ENCODE measurements at regions not wholly inside any gene's neighbourhood (a gene's known extent, or its start where the extent isn't known, plus 50 kb on each side); places are given as distances from the start of the nearest gene placed in this dataset.

DNA sequence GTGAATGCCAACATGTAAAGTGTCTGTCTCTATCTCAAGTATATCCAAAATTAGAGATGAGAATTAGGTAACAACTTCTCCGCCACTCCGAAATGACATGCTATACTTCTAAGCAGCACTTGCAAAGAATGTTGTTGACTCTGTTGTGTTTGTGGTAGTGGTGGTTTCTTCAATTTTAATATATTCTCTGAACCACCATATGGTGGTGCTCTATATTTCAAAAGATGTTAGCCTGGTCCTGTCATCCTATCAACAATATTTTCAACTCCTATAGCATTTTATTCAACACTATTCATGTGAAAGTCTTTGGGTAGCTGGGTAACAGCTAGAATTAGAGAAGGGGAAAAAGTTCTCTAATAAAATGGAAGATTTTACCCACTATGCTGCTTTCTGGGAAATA, 1622.8 kb upstream of the IGFBP7 start:
- no peak overlapping the region for H3K23ac ChIP-seq (ENCODE audit: low read length)
- H3K79me1 ChIP-seq (ENCODE audit: low read length): peaks cover 2% of the 10 kb centered on the region
- no peaks in the 10 kb centered on the region for H3K27me3 ChIP-seq (ENCODE audit: insufficient read depth, low read length)
- H3K9me3 ChIP-seq (ENCODE audit: insufficient read depth, low read depth, low read length): no peaks in the 10 kb centered on the region
- no peak overlapping the region for H2BK12ac ChIP-seq (ENCODE audit: low read length)
- no peak overlapping the region for H3K14ac ChIP-seq (ENCODE audit: low read length)
- no peaks in the 10 kb centered on the region for H3K4me1 ChIP-seq (ENCODE audit: control insufficient read depth in 1 of 2, insufficient read depth in 2 of 2, low read length in 2 of 2)
- no CpG with 5 or more reads among the region's 2 CpGs for WGBS (ENCODE audit: extremely low coverage, insufficient coverage, insufficient read length)
- no peak overlapping the region for H2BK120ac ChIP-seq (ENCODE audit: insufficient read depth, low read length, poor library complexity)
- no peaks in the 10 kb centered on the region for H3K36me3 ChIP-seq (ENCODE audit: control insufficient read depth in 1 of 2, insufficient read depth in 2 of 2, low read length in 2 of 2)
- H4K91ac ChIP-seq (ENCODE audit: low read depth, low read length): no peak overlapping the region
- no peak overlapping the region for H3K27ac ChIP-seq (ENCODE audit: low read depth, low read length)
- no peak overlapping the region for H4K8ac ChIP-seq (ENCODE audit: low read depth, low read length)
- H4K12ac ChIP-seq (ENCODE audit: low read depth, low read length): no peak overlapping the region
- H3K9ac ChIP-seq (ENCODE audit: low read length): no peak overlapping the region
- H3K79me2 ChIP-seq (ENCODE audit: control insufficient read depth, insufficient read depth, low read length, poor library complexity): no peaks in the 10 kb centered on the region
- H2BK5ac ChIP-seq (ENCODE audit: low read depth, low read length, poor library complexity): no peak overlapping the region
- no peak for DNase-seq
- no peak overlapping the region for H2AFZ ChIP-seq (ENCODE audit: insufficient read depth, low read length, poor library complexity)
- no peak overlapping the region for H3K4me3 ChIP-seq (ENCODE audit: low read depth, low read length)
- no peak overlapping the region for H3K4ac ChIP-seq (ENCODE audit: low read depth, low read length)
- no peak overlapping the region for H3K4me2 ChIP-seq (ENCODE audit: low read length)
- no peak overlapping the region for H2AK5ac ChIP-seq (ENCODE audit: low read length)
- H3K18ac ChIP-seq (ENCODE audit: low read length): no peak overlapping the region

GRCh38 chr4:58723954-58724353, 1613.8 kb upstream of the IGFBP7 start:
- Histone ChIP-seq H3K36me3 (ENCODE audit: control insufficient read depth in 1 of 2, insufficient read depth in 2 of 2, low read length in 2 of 2) (peaks cover 0 to 4% of the 10 kb centered on the region in 2 experiments), H2AK5ac (ENCODE audit: low read length) (no peak overlapping the region), H3K27ac (ENCODE audit: low read depth, low read length) (no peak overlapping the region), H3K4me1 (ENCODE audit: control insufficient read depth in 1 of 2, insufficient read depth in 2 of 2, low read length in 2 of 2) (no peaks in the 10 kb centered on the region), H4K91ac (ENCODE audit: low read depth, low read length) (no peak overlapping the region), H3K14ac (ENCODE audit: low read length) (no peak overlapping the region), H3K4me2 (ENCODE audit: low read length) (no peak overlapping the region), H3K79me2 (ENCODE audit: control insufficient read depth, insufficient read depth, low read length, poor library complexity) (no peaks in the 10 kb centered on the region), H3K27me3 (ENCODE audit: insufficient read depth, low read length) (no peaks in the 10 kb centered on the region), H2BK12ac (ENCODE audit: low read length) (no peak overlapping the region), H3K18ac (ENCODE audit: low read length) (no peak overlapping the region), H2BK120ac (ENCODE audit: insufficient read depth, low read length, poor library complexity) (no peak overlapping the region), H2BK5ac (ENCODE audit: low read depth, low read length, poor library complexity) (no peak overlapping the region), H3K9ac (ENCODE audit: low read length) (no peak overlapping the region), H4K8ac (ENCODE audit: low read depth, low read length) (no peak overlapping the region), H4K12ac (ENCODE audit: low read depth, low read length) (no peak overlapping the region), H3K4me3 (ENCODE audit: low read depth, low read length) (no peak overlapping the region), H3K9me3 (ENCODE audit: insufficient read depth, low read depth, low read length) (peaks cover 3% of the 10 kb centered on the region), H3K79me1 (ENCODE audit: low read length) (no peaks in the 10 kb centered on the region), H2AFZ (ENCODE audit: insufficient read depth, low read length, poor library complexity) (no peak overlapping the region), H3K4ac (ENCODE audit: low read depth, low read length) (no peak overlapping the region), H3K23ac (ENCODE audit: low read length) (no peak overlapping the region)
- no peak for DNase-seq
- WGBS (ENCODE audit: extremely low coverage, insufficient coverage, insufficient read length): no CpG with 5 or more reads among the region's 15 CpGs

GRCh38 chr4:58711039-58711438, 1600.9 kb upstream of the IGFBP7 start:
- no peak overlapping the region for H3K27ac ChIP-seq (ENCODE audit: low read depth, low read length)
- no peaks in the 10 kb centered on the region for H3K79me1 ChIP-seq (ENCODE audit: low read length)
- H3K36me3 ChIP-seq (ENCODE audit: control insufficient read depth in 1 of 2, insufficient read depth in 2 of 2, low read length in 2 of 2): no peaks in the 10 kb centered on the region
- H2BK12ac ChIP-seq (ENCODE audit: low read length): no peak overlapping the region
- no peak overlapping the region for H4K12ac ChIP-seq (ENCODE audit: low read depth, low read length)
- no peak overlapping the region for H4K8ac ChIP-seq (ENCODE audit: low read depth, low read length)
- H2AFZ ChIP-seq (ENCODE audit: insufficient read depth, low read length, poor library complexity): no peak overlapping the region
- no peak overlapping the region for H2BK120ac ChIP-seq (ENCODE audit: insufficient read depth, low read length, poor library complexity)
- no peak overlapping the region for H2BK5ac ChIP-seq (ENCODE audit: low read depth, low read length, poor library complexity)
- H3K23ac ChIP-seq (ENCODE audit: low read length): no peak overlapping the region
- no peaks in the 10 kb centered on the region for H3K79me2 ChIP-seq (ENCODE audit: control insufficient read depth, insufficient read depth, low read length, poor library complexity)
- DNase-seq: no peak
- H3K4me3 ChIP-seq (ENCODE audit: low read depth, low read length): no peak overlapping the region
- no peak overlapping the region for H4K91ac ChIP-seq (ENCODE audit: low read depth, low read length)
- no peaks in the 10 kb centered on the region for H3K27me3 ChIP-seq (ENCODE audit: insufficient read depth, low read length)
- H3K4me1 ChIP-seq (ENCODE audit: control insufficient read depth in 1 of 2, insufficient read depth in 2 of 2, low read length in 2 of 2): no peaks in the 10 kb centered on the region
- H3K14ac ChIP-seq (ENCODE audit: low read length): no peak overlapping the region
- no peak overlapping the region for H3K18ac ChIP-seq (ENCODE audit: low read length)
- H3K4ac ChIP-seq (ENCODE audit: low read depth, low read length): no peak overlapping the region
- H3K9me3 ChIP-seq (ENCODE audit: insufficient read depth, low read depth, low read length): no peaks in the 10 kb centered on the region
- no peak overlapping the region for H3K4me2 ChIP-seq (ENCODE audit: low read length)
- no peak overlapping the region for H2AK5ac ChIP-seq (ENCODE audit: low read length)
- no peak overlapping the region for H3K9ac ChIP-seq (ENCODE audit: low read length)

- Histone ChIP-seq H3K14ac (ENCODE audit: low read length) (no peak overlapping the region), H3K4ac (ENCODE audit: low read depth, low read length) (no peak overlapping the region), H2AK5ac (ENCODE audit: low read length) (no peak overlapping the region), H3K23ac (ENCODE audit: low read length) (no peak overlapping the region), H3K79me1 (ENCODE audit: low read length) (no peaks in the 10 kb centered on the region), H4K8ac (ENCODE audit: low read depth, low read length) (no peak overlapping the region), H2BK5ac (ENCODE audit: low read depth, low read length, poor library complexity) (no peak overlapping the region), H4K91ac (ENCODE audit: low read depth, low read length) (no peak overlapping the region), H2BK12ac (ENCODE audit: low read length) (no peak overlapping the region), H3K4me2 (ENCODE audit: low read length) (no peak overlapping the region), H3K9ac (ENCODE audit: low read length) (no peak overlapping the region), H2BK120ac (ENCODE audit: insufficient read depth, low read length, poor library complexity) (no peak overlapping the region), H3K9me3 (ENCODE audit: insufficient read depth, low read depth, low read length) (no peaks in the 10 kb centered on the region), H3K18ac (ENCODE audit: low read length) (no peak overlapping the region), H4K12ac (ENCODE audit: low read depth, low read length) (no peak overlapping the region), H2AFZ (ENCODE audit: insufficient read depth, low read length, poor library complexity) (no peak overlapping the region), H3K79me2 (ENCODE audit: control insufficient read depth, insufficient read depth, low read length, poor library complexity) (no peaks in the 10 kb centered on the region), H3K27me3 (ENCODE audit: insufficient read depth, low read length) (no peaks in the 10 kb centered on the region), H3K27ac (ENCODE audit: low read depth, low read length) (no peak overlapping the region), H3K4me1 (ENCODE audit: control insufficient read depth in 1 of 2, insufficient read depth in 2 of 2, low read length in 2 of 2) (peaks cover 0 to 1% of the 10 kb centered on the region in 2 experiments), H3K36me3 (ENCODE audit: control insufficient read depth in 1 of 2, insufficient read depth in 2 of 2, low read length in 2 of 2) (no peaks in the 10 kb centered on the region), H3K4me3 (ENCODE audit: low read depth, low read length) (no peak overlapping the region)
- no peak for DNase-seq
- WGBS (ENCODE audit: extremely low coverage, insufficient coverage, insufficient read length): no CpG with 5 or more reads among the region's 1 CpG
These were observed 1578.4 kb upstream of the IGFBP7 start for GRCh38 chr4:58688568-58688967.

All from trophoblast cell (in vitro differentiated cells and primary cell).